Motor neuron (in vitro differentiated cells): ENCODE measurements at regions not wholly inside any gene's neighbourhood (a gene's known extent, or its start where the extent isn't known, plus 50 kb on each side); places are given as distances from the start of the nearest gene placed in this dataset.

ENCODE experiments used
- ATAC-seq, 8 experiments: fragments of 200-7000 bp; cut with Tn5 transposase; replicated peaks in 6 of 8; 2 replicates each; pipeline ENCODE4 v1.8.0; 2021; ENCODE audit warnings: mild to moderate bottlenecking in 8 of 8, moderate library complexity in 8 of 8
- H3K27ac ChIP-seq, 2 donors: fragments of 250-450 bp; sonication (Bioruptor Pico); 2 replicates each; pipeline ENCODE4 v1.9.0; 2021; ENCODE audit warnings: antibody characterized with exemption in 2 of 2, mild to moderate bottlenecking in 2 of 2, moderate library complexity in 1 of 2
- H3K4me1 ChIP-seq, 2 donors: fragments of 250-450 bp; sonication (Bioruptor Pico); replicated peaks in 1 of 2; 2 replicates each; pipeline ENCODE4 v1.6.1; 2021; ENCODE audit warnings: antibody characterized with exemption in 2 of 2, mild to moderate bottlenecking in 2 of 2, moderate library complexity in 1 of 2
- H3K4me3 ChIP-seq, 5 donors: fragments of 250-450 bp; sonication (Bioruptor Pico); 2 replicates each; pipeline ENCODE4 v1.9.0; 2021; ENCODE audit warnings: antibody characterized with exemption in 5 of 5, mild to moderate bottlenecking in 5 of 5, moderate library complexity in 4 of 5
- WGBS, 10 experiments: fragments of 450-650 bp; shearing (Covaris generic); methylation state at CpG; one replicate each; pipeline ENCODE4 v1.0.0; 2022; 5-methylcytosine and 5-hydroxymethylcytosine counted together
- in situ Hi-C, 9 experiments: fragments of 400-800 bp; cut with MboI; loops; one replicate each; pipeline ENCODE4 v1.15.0; 2021; ENCODE audit warnings: low sequenced_read_pairs in 9 of 9, low pct_unique_long_range_greater_than_20kb in 2 of 9; ENCODE audit not compliant: unreplicated experiment in 9 of 9

- H3K27ac ChIP-seq, result no peak overlapping the region
- in situ Hi-C loops, result no loop called here
- no peak overlapping the region for H3K4me3 ChIP-seq
- ATAC-seq, result peak in 3 of 8 experiments; percentile 57 to 65 (median 63)
- WGBS, 10 experiments, result 39 to 100% (median 87%) methylated on average over 2 to 6 of the region's 7 CpGs; no CpG with 5 or more reads in 2 of the 10 experiments
- H3K4me1 ChIP-seq, result peaks cover 18 to 24% of the 10 kb centered on the region in 2 donors
Measured at GRCh38 chr14:97380539-97380941, 583.4 kb downstream of the VRK1 start.

DNA sequence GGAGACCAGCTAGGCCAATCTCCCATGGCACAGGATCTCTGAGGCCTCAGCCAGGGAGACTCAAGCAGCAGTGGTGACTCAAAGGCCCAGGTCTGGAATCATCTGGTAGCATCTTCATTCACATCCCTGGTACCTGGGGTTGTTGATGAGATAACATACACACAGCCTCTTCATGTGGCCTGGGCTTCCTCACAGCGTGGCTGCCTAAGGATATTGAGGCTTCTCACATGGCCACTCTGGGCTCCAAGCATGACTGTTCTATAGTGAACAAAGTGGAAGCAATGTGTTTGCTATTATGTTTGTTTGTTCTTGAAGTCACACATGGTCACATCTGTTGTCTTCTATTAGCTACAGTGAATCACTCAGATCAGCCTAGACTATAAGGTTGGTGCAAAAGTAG is 584.1 kb downstream of the VRK1 start:
- no peak overlapping the region for H3K4me3 ChIP-seq
- WGBS, 10 experiments, result 0 to 100% (median 0%) methylated on average over 1 of the region's 1 CpG; no CpG with 5 or more reads in 7 of the 10 experiments
- H3K27ac ChIP-seq, result no peak overlapping the region
- peaks cover 18 to 24% of the 10 kb centered on the region in 2 donors for H3K4me1 ChIP-seq
- no peak for ATAC-seq
- in situ Hi-C loops, result no loop called here

GRCh38 chr14:97382616-97383226 is 585.5 kb downstream of the VRK1 start:
- ATAC-seq, result peak in 3 of 8 experiments; percentile 51 to 66 (median 61)
- WGBS, 10 experiments, result 0 to 80% (median 8%) methylated on average over 1 to 5 of the region's 5 CpGs; no CpG with 5 or more reads in 1 of the 10 experiments
- Histone ChIP-seq H3K4me3 (no peak overlapping the region), H3K4me1 (peaks cover 18 to 24% of the 10 kb centered on the region in 2 donors), H3K27ac (no peak overlapping the region)
- in situ Hi-C loops, result no loop called here

- no peak for ATAC-seq
- WGBS, 10 experiments, result 0 to 100% (median 76%) methylated on average over 1 to 3 of the region's 3 CpGs
- H3K4me3 ChIP-seq, result no peak overlapping the region
- in situ Hi-C loops, result no loop called here
- H3K4me1 ChIP-seq, result peaks cover 14 to 18% of the 10 kb centered on the region in 2 donors
- H3K27ac ChIP-seq, result no peak overlapping the region
Measured at GRCh38 chr14:97385727-97386126, 588.5 kb downstream of the VRK1 start.

GRCh38 chr14:97387252-97387874 is 590.2 kb downstream of the VRK1 start:
- peaks cover 11 to 12% of the 10 kb centered on the region in 2 donors for H3K4me1 ChIP-seq
- WGBS, 10 experiments, result 23 to 78% (median 49%) methylated on average over 1 to 9 of the region's 9 CpGs
- no peak overlapping the region for H3K27ac ChIP-seq
- no peak overlapping the region for H3K4me3 ChIP-seq
- in situ Hi-C loops, result no loop called here
- no peak for ATAC-seq

DNA sequence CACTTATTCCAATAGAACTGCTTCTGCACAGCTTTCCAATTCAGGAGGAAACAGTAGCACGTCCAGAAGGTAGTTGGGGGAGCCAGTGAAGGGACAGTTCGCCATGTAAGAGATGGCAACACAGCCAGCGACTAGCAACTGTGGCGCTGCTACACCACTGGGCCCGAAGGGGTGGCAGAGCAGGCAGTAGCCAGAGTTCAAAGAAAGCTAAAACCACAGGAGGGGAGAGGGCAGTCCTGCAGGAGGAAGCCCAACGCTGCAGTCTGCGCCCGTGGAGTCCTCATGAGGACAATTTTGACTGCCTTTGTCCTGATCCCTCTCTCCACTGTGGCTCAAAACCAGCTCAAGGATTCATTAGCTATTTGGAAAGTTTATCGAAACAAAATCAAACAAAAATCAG is 591.2 kb downstream of the VRK1 start:
- WGBS, 10 experiments, result 3 to 90% (median 59%) methylated on average over 2 to 8 of the region's 9 CpGs; no CpG with 5 or more reads in 1 of the 10 experiments
- in situ Hi-C loops, result no loop called here
- H3K4me3 ChIP-seq, result no peak overlapping the region
- ATAC-seq, result no peak
- peaks cover 3 to 5% of the 10 kb centered on the region in 2 donors for H3K4me1 ChIP-seq
- H3K27ac ChIP-seq, result no peak overlapping the region

DNA sequence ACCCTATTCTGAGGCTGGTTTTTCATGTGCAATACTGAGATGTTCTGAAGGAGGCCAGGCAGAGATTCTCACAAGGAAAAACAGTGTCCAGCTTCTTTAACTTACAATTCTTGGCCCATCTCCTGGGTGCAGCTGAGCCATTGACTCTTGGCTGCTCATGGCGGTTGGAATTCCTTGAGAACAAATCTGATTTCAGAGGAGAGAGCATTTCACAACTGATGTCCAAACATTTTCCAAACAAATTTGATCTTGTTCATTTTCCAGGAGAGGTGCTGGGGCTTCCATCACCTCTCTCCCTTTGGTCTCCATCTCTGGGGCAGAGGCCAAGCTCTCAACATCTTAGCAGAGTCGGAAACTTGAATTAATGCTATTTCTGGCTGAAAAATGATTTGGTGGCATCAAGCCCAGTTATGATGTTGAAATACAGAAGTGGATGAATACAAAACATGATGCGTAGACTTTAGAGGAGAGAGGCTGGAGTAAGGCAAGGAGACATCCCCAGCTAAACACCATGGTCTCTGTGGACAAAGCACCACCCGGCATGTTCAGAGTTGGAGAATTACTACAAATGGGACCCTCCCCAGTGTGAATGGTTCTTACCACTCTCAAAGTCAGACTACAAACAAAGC is 593.0 kb downstream of the VRK1 start:
- Histone ChIP-seq H3K27ac (no peak overlapping the region), H3K4me1 (no peaks in the 10 kb centered on the region), H3K4me3 (no peak overlapping the region)
- 20 to 100% (median 96%) methylated on average over 1 to 4 of the region's 4 CpGs for WGBS, 10 experiments
- in situ Hi-C loops, result no loop called here
- no peak for ATAC-seq

GRCh38 chr14:97393244-97393643 is 596.1 kb downstream of the VRK1 start:
- no peak for ATAC-seq
- Histone ChIP-seq H3K4me3 (no peak overlapping the region), H3K4me1 (no peaks in the 10 kb centered on the region), H3K27ac (no peak overlapping the region)
- in situ Hi-C loops, result no loop called here
- 31 to 80% (median 70%) methylated on average over 1 to 6 of the region's 6 CpGs for WGBS, 10 experiments

DNA sequence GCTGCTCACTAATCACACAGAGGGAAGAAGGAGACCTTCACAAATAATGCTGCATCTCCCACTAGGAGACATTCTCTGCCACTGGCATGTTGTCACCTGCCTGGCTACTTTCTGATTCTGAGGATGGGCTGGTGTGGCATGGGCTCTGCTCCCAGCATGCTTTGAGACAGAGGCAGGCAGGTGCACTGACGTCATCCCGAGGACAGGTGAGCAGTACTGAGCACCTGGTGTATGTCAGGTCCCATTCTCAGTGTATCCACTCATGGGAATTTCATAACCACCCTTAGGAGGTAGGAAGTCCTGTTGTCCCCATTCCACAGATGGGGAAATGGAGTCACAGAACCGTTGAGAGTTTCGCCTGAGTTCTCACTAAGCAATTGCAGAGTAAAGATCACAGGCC is 597.9 kb downstream of the VRK1 start:
- WGBS, 10 experiments, result 17 to 100% (median 96%) methylated on average over 1 to 4 of the region's 4 CpGs; no CpG with 5 or more reads in 2 of the 10 experiments
- Histone ChIP-seq H3K4me1 (no peaks in the 10 kb centered on the region), H3K4me3 (no peak overlapping the region), H3K27ac (no peak overlapping the region)
- in situ Hi-C loops, result no loop called here
- no peak for ATAC-seq

- in situ Hi-C loops, result no loop called here
- H3K4me1 ChIP-seq, result no peaks in the 10 kb centered on the region
- no peak overlapping the region for H3K4me3 ChIP-seq
- ATAC-seq, result no peak
- WGBS, 10 experiments, result 8 to 97% (median 83%) methylated on average over 1 to 6 of the region's 7 CpGs; no CpG with 5 or more reads in 3 of the 10 experiments
- no peak overlapping the region for H3K27ac ChIP-seq
Measured at GRCh38 chr14:97401714-97402113, 604.5 kb downstream of the VRK1 start.

GRCh38 chr14:97402279-97402678 is 605.1 kb downstream of the VRK1 start:
- Histone ChIP-seq H3K27ac (no peak overlapping the region), H3K4me3 (no peak overlapping the region), H3K4me1 (no peaks in the 10 kb centered on the region)
- 0 to 75% (median 43%) methylated on average over 1 to 2 of the region's 2 CpGs; no CpG with 5 or more reads in 3 of the 10 experiments for WGBS, 10 experiments
- ATAC-seq, result no peak
- in situ Hi-C loops, result no loop called here

DNA sequence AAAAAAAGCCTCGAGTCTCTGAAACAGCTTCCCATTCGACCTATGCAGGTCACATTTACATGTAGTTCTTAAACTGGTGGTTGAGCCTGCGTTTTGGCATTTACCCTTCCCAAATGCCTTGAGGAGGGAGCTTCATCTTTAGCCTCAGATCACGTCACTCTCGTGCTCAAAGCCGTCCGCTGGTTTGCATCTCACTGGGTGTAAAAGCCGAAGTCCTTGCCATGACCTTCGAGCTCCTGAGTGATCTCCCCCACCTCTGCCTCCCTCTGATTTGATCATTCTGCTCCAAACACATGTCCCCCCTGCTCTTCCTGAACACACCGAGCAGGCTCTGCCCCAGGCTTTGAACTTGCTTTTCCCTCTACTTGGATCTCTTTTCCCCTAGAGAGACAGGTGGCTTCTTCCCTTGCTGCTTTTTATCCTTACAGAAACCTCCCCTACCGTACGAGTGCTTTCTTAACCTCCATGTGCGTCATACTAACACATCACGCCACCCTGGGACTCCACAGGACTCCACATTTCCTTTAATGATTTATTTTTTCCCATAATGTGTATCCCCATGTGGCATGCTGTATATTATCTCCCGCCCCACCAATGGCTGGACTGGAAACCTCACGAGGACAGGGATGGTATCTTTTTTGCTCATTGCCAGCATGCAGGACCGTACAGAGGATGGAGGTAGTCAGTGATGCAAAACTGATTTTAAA is 610.7 kb downstream of the VRK1 start:
- in situ Hi-C loops, result no loop called here
- ATAC-seq, result no peak
- Histone ChIP-seq H3K27ac (no peak overlapping the region), H3K4me3 (no peak overlapping the region), H3K4me1 (peaks cover 15 to 36% of the 10 kb centered on the region in 2 donors)
- WGBS, 10 experiments, result 22 to 73% (median 62%) methylated on average over 3 to 16 of the region's 17 CpGs

GRCh38 chr14:97408503-97408902 is 611.3 kb downstream of the VRK1 start:
- no peak overlapping the region for H3K4me3 ChIP-seq
- no peak overlapping the region for H3K27ac ChIP-seq
- in situ Hi-C loops, result no loop called here
- 33 to 100% (median 86%) methylated on average over 1 to 2 of the region's 2 CpGs; no CpG with 5 or more reads in 3 of the 10 experiments for WGBS, 10 experiments
- no peak for ATAC-seq
- peaks cover 17 to 42% of the 10 kb centered on the region in 2 donors for H3K4me1 ChIP-seq
